Embryonic facial prominence (tissue), 1 donor: ENCODE measurements at regions not wholly inside any gene's neighbourhood (a gene's known extent, or its start where the extent isn't known, plus 50 kb on each side); places are given as distances from the start of the nearest gene placed in this dataset.

ENCODE experiments used
- DNase-seq: peaks from one replicate; pipeline ENCODE4 v3.0.0-alpha.2; 2016; ENCODE audit errors: extremely low spot score

- no peak for DNase-seq
Measured at GRCh38 chr1:82507011-82507410, 706.3 kb downstream of the ADGRL2 start.

- no peak for DNase-seq
Measured at GRCh38 chr1:82503822-82504221, 703.1 kb downstream of the ADGRL2 start.

- no peak for DNase-seq
Measured at GRCh38 chr1:82499022-82499421, 698.3 kb downstream of the ADGRL2 start.

- DNase-seq = no peak
Measured at GRCh38 chr1:82494117-82494516, 693.4 kb downstream of the ADGRL2 start.

- DNase-seq = no peak
Measured at GRCh38 chr1:82492159-82492558, 691.4 kb downstream of the ADGRL2 start.

- no peak for DNase-seq
Measured at GRCh38 chr1:82491301-82492048, 690.7 kb downstream of the ADGRL2 start.

GRCh38 chr1:82487778-82488177, 687.0 kb downstream of the ADGRL2 start:
- DNase-seq = no peak

- no peak for DNase-seq
Measured at GRCh38 chr1:82486969-82487368, 686.2 kb downstream of the ADGRL2 start.

- no peak for DNase-seq
Measured at GRCh38 chr1:82486468-82486867, 685.7 kb downstream of the ADGRL2 start.

GRCh38 chr1:82485591-82486369, 685.0 kb downstream of the ADGRL2 start:
- no peak for DNase-seq

GRCh38 chr1:82483146-82483545, 682.4 kb downstream of the ADGRL2 start:
- no peak for DNase-seq

- DNase-seq = no peak
Measured at GRCh38 chr1:82478916-82479315, 678.2 kb downstream of the ADGRL2 start.

- no peak for DNase-seq
Measured at GRCh38 chr1:82472489-82473131, 671.9 kb downstream of the ADGRL2 start.

GRCh38 chr1:82466891-82467290, 666.2 kb downstream of the ADGRL2 start:
- DNase-seq = no peak

GRCh38 chr1:82466416-82466815, 665.7 kb downstream of the ADGRL2 start:
- no peak for DNase-seq

GRCh38 chr1:82465024-82465423, 664.3 kb downstream of the ADGRL2 start:
- DNase-seq = no peak

- DNase-seq = no peak
Measured at GRCh38 chr1:82464362-82465001, 663.7 kb downstream of the ADGRL2 start.

- peak; percentile 58 for DNase-seq
Measured at GRCh38 chr1:82463951-82464350, 663.2 kb downstream of the ADGRL2 start.

- no peak for DNase-seq
Measured at GRCh38 chr1:82462366-82462765, 661.6 kb downstream of the ADGRL2 start.

GRCh38 chr1:82455342-82455741, 654.6 kb downstream of the ADGRL2 start:
- no peak for DNase-seq

GRCh38 chr1:82454431-82454830, 653.7 kb downstream of the ADGRL2 start:
- no peak for DNase-seq

- DNase-seq = no peak
Measured at GRCh38 chr1:82453511-82454185, 652.9 kb downstream of the ADGRL2 start.
